ENCODE measurements at regions not wholly inside any gene's neighbourhood (a gene's known extent, or its start where the extent isn't known, plus 50 kb on each side); places are given as distances from the start of the nearest gene placed in this dataset.

- Mint-ChIP-seq H3K9me3 (ENCODE audit: unreplicated experiment) (no peaks in the 10 kb centered on the region), H3K27ac (ENCODE audit: low read depth, unreplicated experiment) (peak overlapping the region; percentile 77), H3K4me1 (ENCODE audit: insufficient read depth, unreplicated experiment) (peaks cover 12% of the 10 kb centered on the region), H3K27me3 (ENCODE audit: insufficient read depth, unreplicated experiment) (peaks cover 13% of the 10 kb centered on the region), H3K4me3 (ENCODE audit: unreplicated experiment) (no peak overlapping the region), H3K36me3 (ENCODE audit: insufficient read depth, unreplicated experiment) (peaks cover 6% of the 10 kb centered on the region)
- no peak for TF ChIP-seq CTCF (IDR thresholded peaks at IDR 0.05; ENCODE audit: unreplicated experiment)
- intact Hi-C loops (cut with micrococcal nuclease), result no loop called here
- no TSS peak for BruUV-seq (replicated peaks)
- CTCF ChIA-PET, result interaction anchor here (0.5 to 1.0 kb wide), 2 partner anchors 8 to 324 kb away, joined by 3 to 4 read pairs; no protein-coding TSS in a partner anchor
- POLR2A ChIA-PET, result interaction anchor here (0.6 kb wide), 2 partner anchors 143 to 732 kb away, joined by 3 read pairs; no protein-coding TSS in a partner anchor
- no peak for DNase-seq (ENCODE audit: unreplicated experiment)
Measured at GRCh38 chr2:121831841-121832240, 76.4 kb downstream of the TSN start.

GRCh38 chr2:121832412-121833357 is 77.2 kb downstream of the TSN start:
- ChIA-PET CTCF (interaction anchor here (1.0 kb wide), 1 partner anchor 7 kb away, joined by 3 read pairs; no protein-coding TSS in a partner anchor), POLR2A (interaction anchor here (0.6 kb wide), 1 partner anchor 143 kb away, joined by 3 read pairs; no protein-coding TSS in a partner anchor)
- no peak for TF ChIP-seq CTCF (IDR thresholded peaks at IDR 0.05; ENCODE audit: unreplicated experiment)

GRCh38 chr2:121833358-121833723 is 77.9 kb downstream of the TSN start:
- TF ChIP-seq CTCF (IDR thresholded peaks at IDR 0.05; ENCODE audit: unreplicated experiment), result no peak
- intact Hi-C loops (cut with micrococcal nuclease), result no loop called here
- H3K4me1 Mint-ChIP-seq (ENCODE audit: insufficient read depth, unreplicated experiment), result peaks cover 6% of the 10 kb centered on the region
- no peak for DNase-seq (ENCODE audit: unreplicated experiment)
- H3K27me3 Mint-ChIP-seq (ENCODE audit: insufficient read depth, unreplicated experiment), result peaks cover 19% of the 10 kb centered on the region
- peaks cover 7% of the 10 kb centered on the region for H3K9me3 Mint-ChIP-seq (ENCODE audit: unreplicated experiment)
- CTCF ChIA-PET, result interaction anchor here (0.6 kb wide), 1 partner anchor 15 kb away, joined by 4 read pairs; no protein-coding TSS in a partner anchor
- POLR2A ChIA-PET, result interaction anchor here (1.3 kb wide), 1 partner anchor 24 kb away, joined by 3 read pairs; no protein-coding TSS in a partner anchor
- H3K36me3 Mint-ChIP-seq (ENCODE audit: insufficient read depth, unreplicated experiment), result peaks cover 6% of the 10 kb centered on the region
- H3K4me3 Mint-ChIP-seq (ENCODE audit: unreplicated experiment), result no peak overlapping the region
- BruUV-seq (replicated peaks), result no TSS peak
- H3K27ac Mint-ChIP-seq (ENCODE audit: low read depth, unreplicated experiment), result no peak overlapping the region

More at GRCh38 chr2:121832412-121833357, 77.2 kb downstream of the TSN start:
- Mint-ChIP-seq H3K27ac (ENCODE audit: low read depth, unreplicated experiment) (peak overlapping the region; percentile 77), H3K27me3 (ENCODE audit: insufficient read depth, unreplicated experiment) (peaks cover 19% of the 10 kb centered on the region), H3K9me3 (ENCODE audit: unreplicated experiment) (peaks cover 2% of the 10 kb centered on the region), H3K4me1 (ENCODE audit: insufficient read depth, unreplicated experiment) (peaks cover 12% of the 10 kb centered on the region), H3K36me3 (ENCODE audit: insufficient read depth, unreplicated experiment) (peaks cover 6% of the 10 kb centered on the region), H3K4me3 (ENCODE audit: unreplicated experiment) (no peak overlapping the region)
- no peak for DNase-seq (ENCODE audit: unreplicated experiment)
- no TSS peak for BruUV-seq (replicated peaks)
- intact Hi-C loops (cut with micrococcal nuclease), result no loop called here

- no peak for TF ChIP-seq CTCF (IDR thresholded peaks at IDR 0.05; ENCODE audit: unreplicated experiment)
- Mint-ChIP-seq H3K27me3 (ENCODE audit: insufficient read depth, unreplicated experiment) (peaks cover 27% of the 10 kb centered on the region), H3K36me3 (ENCODE audit: insufficient read depth, unreplicated experiment) (peaks cover 4% of the 10 kb centered on the region), H3K4me3 (ENCODE audit: unreplicated experiment) (no peak overlapping the region), H3K9me3 (ENCODE audit: unreplicated experiment) (peaks cover 7% of the 10 kb centered on the region), H3K4me1 (ENCODE audit: insufficient read depth, unreplicated experiment) (no peaks in the 10 kb centered on the region), H3K27ac (ENCODE audit: low read depth, unreplicated experiment) (no peak overlapping the region)
- CTCF ChIA-PET, result no interaction called here
- POLR2A ChIA-PET, result no interaction called here
- no peak for DNase-seq (ENCODE audit: unreplicated experiment)
- no TSS peak for BruUV-seq (replicated peaks)
- intact Hi-C loops (cut with micrococcal nuclease), result no loop called here
Measured at GRCh38 chr2:121836611-121837010, 81.2 kb downstream of the TSN start.
